HCT116 (cell line): ENCODE measurements at regions not wholly inside any gene's neighbourhood (a gene's known extent, or its start where the extent isn't known, plus 50 kb on each side); places are given as distances from the start of the nearest gene placed in this dataset.

Source experiments
- ATAC-seq: fragments of 200-7000 bp; cut with Tn5 transposase; 2 replicates; pipeline ENCODE4 v1.9.1; 2020; ENCODE audit warnings: mild to moderate bottlenecking, moderate library complexity
- BruUV-seq: library from RNA; stranded (reverse); fragments of 400-500 nt; replicated peaks from 2 replicates; lab custom pipeline; 2021; lab: Mats Ljungman, UMichigan
- CTCF ChIA-PET: fragments of 300-600 bp; sonication (Branson Sonifier 250); formaldehyde crosslinking; loops from one replicate; lab custom pipeline; 2021; ENCODE audit warnings: antibody characterized with exemption; lab: Charles Lee
- POLR2A ChIA-PET: fragments of 300-600, 350-600 bp; sonication (Branson Sonifier 250); formaldehyde crosslinking; loops from one replicate; lab custom pipeline; 2021; ENCODE audit warnings: antibody characterized with exemption; lab: Charles Lee
- RAD21 ChIA-PET, 2 experiments: fragments of 300-600 bp; sonication (Branson Sonifier 250); formaldehyde crosslinking; loops; one replicate each; lab custom pipeline; 2023; ENCODE audit warnings: low total read pairs in 2 of 2; ENCODE audit not compliant: uncharacterized antibody in 2 of 2, unreplicated experiment in 2 of 2, low non-redundant PET in 1 of 2; lab: Charles Lee
- DNase-seq: peaks from one replicate; pipeline ENCODE4 v3.0.0-alpha.2; 2010; ENCODE audit warnings: low read depth, low spot score
- H2AFZ ChIP-seq: fragments of 200-600 bp; shearing (Covaris generic), sonication (generic); 2 replicates; pipeline ENCODE4 v1.6.1; 2017; ENCODE audit warnings: low read depth, mixed run types, mixed read lengths, antibody characterized with exemption, low read length; ENCODE audit not compliant: poor library complexity, severe bottlenecking
- H3K27ac ChIP-seq: 2 replicates; pipeline ENCODE4 v1.5.1; 2012; ENCODE audit warnings: low read depth, low read length
- H3K27me3 ChIP-seq: fragments of 200-600 bp; sonication (generic); 2 replicates; pipeline ENCODE4 v1.6.1; 2016; ENCODE audit warnings: mixed run types, low read length, mixed read lengths; ENCODE audit not compliant: insufficient read depth
- H3K36me3 ChIP-seq, 2 experiments: fragments of 200-500 bp in 1 of 2; fragments of 200-600 bp in 1 of 2; sonication (Bioruptor generic) in 1 of 2; sonication (generic) in 1 of 2; 2 replicates each; pipeline versions ENCODE4 v1.5.1 to v1.6.1; 2014 to 2016; ENCODE audit warnings: low read length in 2 of 2, inconsistent platforms in 1 of 2, mixed read lengths in 1 of 2, mixed run types in 1 of 2; ENCODE audit not compliant: insufficient read depth in 2 of 2, control insufficient read depth in 1 of 2
- H3K4me1 ChIP-seq, 2 experiments: fragments of 200-600 bp in 1 of 2; sonication (generic) in 1 of 2; 2 replicates each; pipeline versions ENCODE4 v1.5.1 to v1.6.1; 2012 to 2017; ENCODE audit warnings: low read length in 2 of 2, inconsistent platforms in 1 of 2, mild to moderate bottlenecking in 1 of 2, mixed read lengths in 1 of 2, mixed run types in 1 of 2, moderate library complexity in 1 of 2; ENCODE audit not compliant: insufficient read depth in 2 of 2, control insufficient read depth in 1 of 2
- H3K4me2 ChIP-seq: fragments of 200-600 bp; sonication (generic); 2 replicates; pipeline ENCODE4 v1.6.1; 2017; ENCODE audit warnings: mixed run types, low read length, mixed read lengths
- H3K4me3 ChIP-seq, 2 experiments: fragments of 200-600 bp in 1 of 2; sonication (generic) in 1 of 2; replicated peaks in 1 of 2; 2 replicates each; pipeline ENCODE4 v1.5.1; 2011 to 2016; ENCODE audit warnings: low read length in 2 of 2, control low read depth in 1 of 2, low read depth in 1 of 2, mild to moderate bottlenecking in 1 of 2, mixed read lengths in 1 of 2, mixed run types in 1 of 2
- H3K79me2 ChIP-seq: fragments of 200-600 bp; sonication (generic); 2 replicates; pipeline ENCODE4 v1.6.1; 2017; ENCODE audit warnings: mild to moderate bottlenecking, mixed run types, low read length, moderate library complexity, mixed read lengths; ENCODE audit not compliant: insufficient read depth
- H3K9ac ChIP-seq: fragments of 200-600 bp; sonication (generic); 2 replicates; pipeline ENCODE4 v1.6.1; 2016; ENCODE audit warnings: low read length, mixed read lengths
- H3K9me2 ChIP-seq: fragments of 200-600 bp; sonication (generic), shearing (Covaris generic); 2 replicates; pipeline ENCODE4 v1.6.1; 2017; ENCODE audit warnings: mixed run types, mild to moderate bottlenecking, moderate library complexity; ENCODE audit not compliant: insufficient read depth
- H3K9me3 ChIP-seq, 2 experiments: fragments of 200-500 bp in 1 of 2; fragments of 200-600 bp in 1 of 2; sonication (Bioruptor generic) in 1 of 2; sonication (generic) in 1 of 2; 2 replicates each; pipeline ENCODE4 v1.6.1; 2014 to 2017; ENCODE audit warnings: low read length in 2 of 2, mixed read lengths in 2 of 2, inconsistent platforms in 1 of 2, low read depth in 1 of 2, mild to moderate bottlenecking in 1 of 2, mixed run types in 1 of 2, moderate library complexity in 1 of 2; ENCODE audit not compliant: control insufficient read depth in 1 of 2, insufficient read depth in 1 of 2
- H4K20me1 ChIP-seq: fragments of 200-600 bp; sonication (generic), shearing (Covaris generic); 2 replicates; pipeline ENCODE4 v1.6.1; 2017; ENCODE audit warnings: mixed run types, mild to moderate bottlenecking, moderate library complexity; ENCODE audit not compliant: insufficient read depth
- CEBPB ChIP-seq: IDR thresholded peaks from 2 replicates; pipeline ENCODE4 v1.6.1; 2012; ENCODE audit warnings: low read depth
- EGR1 ChIP-seq: IDR thresholded peaks from 2 replicates; pipeline ENCODE4 v1.6.1; 2012; ENCODE audit warnings: low read depth
- ELF1 ChIP-seq: IDR thresholded peaks from 2 replicates; pipeline ENCODE4 v1.6.1; 2012; ENCODE audit warnings: low read depth, borderline replicate concordance
- EZH2 ChIP-seq: fragments of 200-600 bp; sonication (generic); IDR thresholded peaks from 2 replicates; pipeline ENCODE4 v1.6.1; 2017; ENCODE audit warnings: antibody characterized with exemption, mixed run types
- EZH2phosphoT487 ChIP-seq: fragments of 200-600 bp; IDR thresholded peaks from 2 replicates; pipeline ENCODE4 v1.6.1; 2018; ENCODE audit warnings: antibody characterized with exemption, borderline replicate concordance
- JUND ChIP-seq: IDR thresholded peaks from 2 replicates; pipeline ENCODE4 v1.6.1; 2012
- MAX ChIP-seq: IDR thresholded peaks from 2 replicates; pipeline ENCODE4 v1.6.1; 2012
- POLR2AphosphoS5 ChIP-seq: IDR thresholded peaks from 2 replicates; pipeline ENCODE4 v1.6.1; 2011; ENCODE audit warnings: mild to moderate bottlenecking, low read depth, low read length, moderate library complexity
- RAD21 ChIP-seq: IDR thresholded peaks from 2 replicates; pipeline ENCODE4 v1.6.1; 2012; ENCODE audit warnings: low read depth, mild to moderate bottlenecking
- SIN3A ChIP-seq: IDR thresholded peaks from 2 replicates; pipeline ENCODE4 v1.6.1; 2012; ENCODE audit warnings: low read depth
- SP1 ChIP-seq: IDR thresholded peaks from 2 replicates; pipeline ENCODE4 v1.6.1; 2012; ENCODE audit warnings: low read depth
- SRF ChIP-seq: IDR thresholded peaks from 2 replicates; pipeline ENCODE4 v1.6.1; 2012; ENCODE audit warnings: low read depth
- ZBTB33 ChIP-seq: IDR thresholded peaks from 2 replicates; pipeline ENCODE4 v1.6.1; 2011; ENCODE audit warnings: mild to moderate bottlenecking, low read length, moderate library complexity; ENCODE audit not compliant: insufficient replicate concordance; ENCODE audit errors: extremely low read depth
- ZFX ChIP-seq: fragments of 450-650 bp; IDR thresholded peaks from 2 replicates; pipeline ENCODE4 v1.6.1; 2017
- ZNF274 ChIP-seq: fragments of 200-500 bp; sonication (Bioruptor generic); IDR thresholded peaks from 2 replicates; pipeline ENCODE4 v1.6.1; 2014; ENCODE audit warnings: mild to moderate bottlenecking, low read depth, low read length, inconsistent platforms
- intact Hi-C: fragments of 100-400 bp; cut with micrococcal nuclease; formaldehyde crosslinking; loops from 2 replicates; pipeline ENCODE4 v1.10.0; 2022
- TF ChIP-seq, protein P1 (sequence below): IDR thresholded peaks from 2 replicates; pipeline ENCODE4 v1.6.1; 2012
- TF ChIP-seq, protein P2 (sequence below), 3 experiments: fragments of 200-600 bp in 1 of 3; sonication (generic) in 1 of 3; IDR thresholded peaks in 2 of 3; conservative IDR thresholded peaks in 1 of 3; 2 replicates each; pipeline ENCODE4 v1.5.1; 2012 to 2017; ENCODE audit warnings: low read depth in 2 of 3, low read length in 2 of 3, antibody characterized with exemption in 1 of 3, borderline replicate concordance in 1 of 3, control low read depth in 1 of 3, mild to moderate bottlenecking in 1 of 3, mixed read lengths in 1 of 3, mixed run types in 1 of 3, moderate library complexity in 1 of 3; ENCODE audit not compliant: insufficient read depth in 1 of 3
- TF ChIP-seq, protein P3 (sequence below): IDR thresholded peaks from 2 replicates; pipeline ENCODE4 v1.6.1; 2012; ENCODE audit warnings: low read depth

DNA sequence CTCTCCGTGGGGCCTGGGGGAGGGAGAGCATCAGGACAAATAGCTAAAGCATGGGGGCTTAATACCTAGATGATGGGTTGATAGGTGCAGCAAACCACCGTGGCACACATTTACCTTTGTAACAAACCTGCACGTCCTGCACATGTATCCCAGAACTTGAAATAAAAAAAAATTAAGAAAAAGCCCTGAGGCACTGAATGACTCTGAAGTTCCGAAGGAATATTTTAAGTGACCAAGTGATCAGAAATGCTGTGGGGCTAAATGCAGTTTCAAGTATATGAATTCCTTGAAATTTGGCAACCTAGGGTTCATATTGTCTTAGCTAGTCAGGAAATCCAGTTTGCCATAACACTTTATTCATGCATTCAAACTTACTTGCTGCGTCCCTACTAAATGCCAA lies 127.5 kb downstream of the MC4R start:
- Histone ChIP-seq H2AFZ (no peak overlapping the region), H4K20me1 (no peaks in the 10 kb centered on the region), H3K4me1 (peaks cover 0 to 4% of the 10 kb centered on the region in 2 experiments; a peak in 1 of 4 replicates), H3K4me2 (no peak overlapping the region), H3K79me2 (no peaks in the 10 kb centered on the region), H3K27ac (no peak overlapping the region), H3K4me3 (no peak overlapping the region), H3K27me3 (no peaks in the 10 kb centered on the region), H3K36me3 (no peaks in the 10 kb centered on the region), H3K9ac (no peak overlapping the region), H3K9me3 (no peaks in the 10 kb centered on the region), H3K9me2 (no peaks in the 10 kb centered on the region)
- ATAC-seq: no peak
- no TSS peak for BruUV-seq
- intact Hi-C loops: no loop called here
- TF ChIP-seq ZNF274 (no peak), EZH2 (no peak), JUND (no peak), ZBTB33 (no peak), RAD21 (no peak), SRF (no peak), POLR2AphosphoS5 (no peak), MAX (no peak), CEBPB (no peak), SIN3A (no peak), SP1 (no peak), EZH2phosphoT487 (no peak), EGR1 (no peak), ELF1 (no peak), ZFX (no peak)
- TF ChIP-seq, protein P1, sequence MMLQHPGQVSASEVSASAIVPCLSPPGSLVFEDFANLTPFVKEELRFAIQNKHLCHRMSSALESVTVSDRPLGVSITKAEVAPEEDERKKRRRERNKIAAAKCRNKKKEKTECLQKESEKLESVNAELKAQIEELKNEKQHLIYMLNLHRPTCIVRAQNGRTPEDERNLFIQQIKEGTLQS: no peak
- TF ChIP-seq, protein P2, sequence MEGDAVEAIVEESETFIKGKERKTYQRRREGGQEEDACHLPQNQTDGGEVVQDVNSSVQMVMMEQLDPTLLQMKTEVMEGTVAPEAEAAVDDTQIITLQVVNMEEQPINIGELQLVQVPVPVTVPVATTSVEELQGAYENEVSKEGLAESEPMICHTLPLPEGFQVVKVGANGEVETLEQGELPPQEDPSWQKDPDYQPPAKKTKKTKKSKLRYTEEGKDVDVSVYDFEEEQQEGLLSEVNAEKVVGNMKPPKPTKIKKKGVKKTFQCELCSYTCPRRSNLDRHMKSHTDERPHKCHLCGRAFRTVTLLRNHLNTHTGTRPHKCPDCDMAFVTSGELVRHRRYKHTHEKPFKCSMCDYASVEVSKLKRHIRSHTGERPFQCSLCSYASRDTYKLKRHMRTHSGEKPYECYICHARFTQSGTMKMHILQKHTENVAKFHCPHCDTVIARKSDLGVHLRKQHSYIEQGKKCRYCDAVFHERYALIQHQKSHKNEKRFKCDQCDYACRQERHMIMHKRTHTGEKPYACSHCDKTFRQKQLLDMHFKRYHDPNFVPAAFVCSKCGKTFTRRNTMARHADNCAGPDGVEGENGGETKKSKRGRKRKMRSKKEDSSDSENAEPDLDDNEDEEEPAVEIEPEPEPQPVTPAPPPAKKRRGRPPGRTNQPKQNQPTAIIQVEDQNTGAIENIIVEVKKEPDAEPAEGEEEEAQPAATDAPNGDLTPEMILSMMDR (IDR thresholded peaks at IDR 0.05 in 2 of 3, conservative IDR thresholded peaks at IDR 0.05 in 1 of 3; ENCODE audit: borderline replicate concordance in 1 of 3, insufficient read depth in 1 of 3, low read depth in 2 of 3, low read length in 2 of 3): no peak
- TF ChIP-seq, protein P3, sequence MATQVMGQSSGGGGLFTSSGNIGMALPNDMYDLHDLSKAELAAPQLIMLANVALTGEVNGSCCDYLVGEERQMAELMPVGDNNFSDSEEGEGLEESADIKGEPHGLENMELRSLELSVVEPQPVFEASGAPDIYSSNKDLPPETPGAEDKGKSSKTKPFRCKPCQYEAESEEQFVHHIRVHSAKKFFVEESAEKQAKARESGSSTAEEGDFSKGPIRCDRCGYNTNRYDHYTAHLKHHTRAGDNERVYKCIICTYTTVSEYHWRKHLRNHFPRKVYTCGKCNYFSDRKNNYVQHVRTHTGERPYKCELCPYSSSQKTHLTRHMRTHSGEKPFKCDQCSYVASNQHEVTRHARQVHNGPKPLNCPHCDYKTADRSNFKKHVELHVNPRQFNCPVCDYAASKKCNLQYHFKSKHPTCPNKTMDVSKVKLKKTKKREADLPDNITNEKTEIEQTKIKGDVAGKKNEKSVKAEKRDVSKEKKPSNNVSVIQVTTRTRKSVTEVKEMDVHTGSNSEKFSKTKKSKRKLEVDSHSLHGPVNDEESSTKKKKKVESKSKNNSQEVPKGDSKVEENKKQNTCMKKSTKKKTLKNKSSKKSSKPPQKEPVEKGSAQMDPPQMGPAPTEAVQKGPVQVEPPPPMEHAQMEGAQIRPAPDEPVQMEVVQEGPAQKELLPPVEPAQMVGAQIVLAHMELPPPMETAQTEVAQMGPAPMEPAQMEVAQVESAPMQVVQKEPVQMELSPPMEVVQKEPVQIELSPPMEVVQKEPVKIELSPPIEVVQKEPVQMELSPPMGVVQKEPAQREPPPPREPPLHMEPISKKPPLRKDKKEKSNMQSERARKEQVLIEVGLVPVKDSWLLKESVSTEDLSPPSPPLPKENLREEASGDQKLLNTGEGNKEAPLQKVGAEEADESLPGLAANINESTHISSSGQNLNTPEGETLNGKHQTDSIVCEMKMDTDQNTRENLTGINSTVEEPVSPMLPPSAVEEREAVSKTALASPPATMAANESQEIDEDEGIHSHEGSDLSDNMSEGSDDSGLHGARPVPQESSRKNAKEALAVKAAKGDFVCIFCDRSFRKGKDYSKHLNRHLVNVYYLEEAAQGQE: no peak
- ChIA-PET POLR2A (no interaction called here), CTCF (no interaction called here), RAD21 (no interaction called here)
- no peak for DNase-seq
